ENCODE measurements at regions not wholly inside any gene's neighbourhood (a gene's known extent, or its start where the extent isn't known, plus 50 kb on each side); places are given as distances from the start of the nearest gene placed in this dataset.

GRCh38 chr2:220166616-220167015, 539.2 kb downstream of the SLC4A3 start:
- TF ChIP-seq CTCF (conservative IDR thresholded peaks at IDR 0.05; ENCODE audit: low read depth, low read length) (no peak), EZH2 (IDR thresholded peaks at IDR 0.05; ENCODE audit: low read length, unreplicated experiment) (no peak)
